22Rv1 (cell line): ENCODE measurements at regions not wholly inside any gene's neighbourhood (a gene's known extent, or its start where the extent isn't known, plus 50 kb on each side); places are given as distances from the start of the nearest gene placed in this dataset.

Source experiments
- CTCF ChIP-seq: fragments of 450-650 bp; IDR thresholded peaks from 2 replicates; pipeline ENCODE4 v1.5.1; 2017; ENCODE audit warnings: mild to moderate bottlenecking
- ZFX ChIP-seq: fragments of 450-650 bp; IDR thresholded peaks from 2 replicates; pipeline ENCODE4 v1.6.1; 2017; ENCODE audit warnings: antibody characterized with exemption, borderline replicate concordance

- TF ChIP-seq CTCF (no peak), ZFX (no peak)
Observed at GRCh38 chr6:156182356-156182755, 594.8 kb upstream of the ARID1B start.
